ENCODE measurements at regions not wholly inside any gene's neighbourhood (a gene's known extent, or its start where the extent isn't known, plus 50 kb on each side); places are given as distances from the start of the nearest gene placed in this dataset.

DNA sequence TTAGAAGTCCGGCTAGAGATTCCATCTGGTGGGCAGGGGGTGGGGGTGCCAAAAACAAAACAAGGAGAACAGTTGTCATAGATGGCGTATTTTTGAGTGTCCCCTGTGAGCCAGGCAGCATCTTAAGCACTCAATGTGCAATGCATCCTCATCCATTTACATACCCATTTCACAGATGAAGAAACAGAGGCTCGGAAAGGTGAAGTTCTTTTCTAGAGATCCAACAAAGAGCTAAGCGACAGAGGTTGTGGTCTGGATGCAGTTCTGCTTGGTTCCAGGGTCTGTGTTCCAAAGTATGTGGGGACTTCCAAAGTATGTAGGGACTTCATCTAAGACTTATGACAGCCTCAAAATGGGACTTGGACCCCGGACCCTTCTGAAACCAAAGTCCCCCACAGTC, 277.8 kb downstream of the MN1 start:
- TF ChIP-seq, protein P1, sequence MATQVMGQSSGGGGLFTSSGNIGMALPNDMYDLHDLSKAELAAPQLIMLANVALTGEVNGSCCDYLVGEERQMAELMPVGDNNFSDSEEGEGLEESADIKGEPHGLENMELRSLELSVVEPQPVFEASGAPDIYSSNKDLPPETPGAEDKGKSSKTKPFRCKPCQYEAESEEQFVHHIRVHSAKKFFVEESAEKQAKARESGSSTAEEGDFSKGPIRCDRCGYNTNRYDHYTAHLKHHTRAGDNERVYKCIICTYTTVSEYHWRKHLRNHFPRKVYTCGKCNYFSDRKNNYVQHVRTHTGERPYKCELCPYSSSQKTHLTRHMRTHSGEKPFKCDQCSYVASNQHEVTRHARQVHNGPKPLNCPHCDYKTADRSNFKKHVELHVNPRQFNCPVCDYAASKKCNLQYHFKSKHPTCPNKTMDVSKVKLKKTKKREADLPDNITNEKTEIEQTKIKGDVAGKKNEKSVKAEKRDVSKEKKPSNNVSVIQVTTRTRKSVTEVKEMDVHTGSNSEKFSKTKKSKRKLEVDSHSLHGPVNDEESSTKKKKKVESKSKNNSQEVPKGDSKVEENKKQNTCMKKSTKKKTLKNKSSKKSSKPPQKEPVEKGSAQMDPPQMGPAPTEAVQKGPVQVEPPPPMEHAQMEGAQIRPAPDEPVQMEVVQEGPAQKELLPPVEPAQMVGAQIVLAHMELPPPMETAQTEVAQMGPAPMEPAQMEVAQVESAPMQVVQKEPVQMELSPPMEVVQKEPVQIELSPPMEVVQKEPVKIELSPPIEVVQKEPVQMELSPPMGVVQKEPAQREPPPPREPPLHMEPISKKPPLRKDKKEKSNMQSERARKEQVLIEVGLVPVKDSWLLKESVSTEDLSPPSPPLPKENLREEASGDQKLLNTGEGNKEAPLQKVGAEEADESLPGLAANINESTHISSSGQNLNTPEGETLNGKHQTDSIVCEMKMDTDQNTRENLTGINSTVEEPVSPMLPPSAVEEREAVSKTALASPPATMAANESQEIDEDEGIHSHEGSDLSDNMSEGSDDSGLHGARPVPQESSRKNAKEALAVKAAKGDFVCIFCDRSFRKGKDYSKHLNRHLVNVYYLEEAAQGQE (IDR thresholded peaks at IDR 0.05; ENCODE audit: insufficient read depth in 1 of 2, low read depth in 2 of 2, low read length in 2 of 2): no peak
- TF ChIP-seq POLR2AphosphoS5 (IDR thresholded peaks at IDR 0.05; ENCODE audit: low read depth, low read length) (no peak), SIN3A (IDR thresholded peaks at IDR 0.05; ENCODE audit: borderline replicate concordance, insufficient read depth, low read length) (no peak), TAF1 (IDR thresholded peaks at IDR 0.05; ENCODE audit: borderline replicate concordance, insufficient read depth, low read length) (no peak), FOXP2 (optimal IDR thresholded peaks at IDR 0.05; ENCODE audit: borderline replicate concordance, extremely low read depth, extremely low read length, insufficient read depth) (no peak)

DNA sequence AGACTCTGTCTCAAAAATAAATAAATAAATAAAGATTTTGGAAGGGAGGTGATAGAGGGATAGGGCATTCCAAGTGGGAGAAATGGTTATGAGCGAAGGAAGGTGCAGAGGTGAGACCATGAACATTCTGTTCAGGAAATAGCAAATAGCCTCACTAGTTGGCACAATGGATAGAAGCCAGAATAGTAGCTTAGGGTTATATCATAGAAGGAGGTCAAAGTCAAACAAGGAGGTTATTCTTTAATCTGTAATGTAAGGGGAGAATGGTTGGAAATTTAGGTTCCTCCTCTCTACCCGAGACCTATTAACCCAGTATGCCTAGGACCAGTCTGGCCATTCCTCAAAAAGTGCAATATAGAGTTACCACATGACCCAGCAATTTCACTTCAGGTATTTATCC, 275.8 kb downstream of the MN1 start:
- TF ChIP-seq TAF1 (IDR thresholded peaks at IDR 0.05; ENCODE audit: borderline replicate concordance, insufficient read depth, low read length): no peak
- TF ChIP-seq FOXP2 (optimal IDR thresholded peaks at IDR 0.05; ENCODE audit: borderline replicate concordance, extremely low read depth, extremely low read length, insufficient read depth): no peak
- no peak for TF ChIP-seq POLR2AphosphoS5 (IDR thresholded peaks at IDR 0.05; ENCODE audit: low read depth, low read length)
- TF ChIP-seq, protein P1 (IDR thresholded peaks at IDR 0.05; ENCODE audit: insufficient read depth in 1 of 2, low read depth in 2 of 2, low read length in 2 of 2): no peak
- TF ChIP-seq SIN3A (IDR thresholded peaks at IDR 0.05; ENCODE audit: borderline replicate concordance, insufficient read depth, low read length): no peak

GRCh38 chr22:27526901-27527300, 274.7 kb downstream of the MN1 start:
- TF ChIP-seq SIN3A (IDR thresholded peaks at IDR 0.05; ENCODE audit: borderline replicate concordance, insufficient read depth, low read length) (no peak), TAF1 (IDR thresholded peaks at IDR 0.05; ENCODE audit: borderline replicate concordance, insufficient read depth, low read length) (no peak), FOXP2 (optimal IDR thresholded peaks at IDR 0.05; ENCODE audit: borderline replicate concordance, extremely low read depth, extremely low read length, insufficient read depth) (no peak), POLR2AphosphoS5 (IDR thresholded peaks at IDR 0.05; ENCODE audit: low read depth, low read length) (no peak)
- TF ChIP-seq, protein P1 (IDR thresholded peaks at IDR 0.05; ENCODE audit: insufficient read depth in 1 of 2, low read depth in 2 of 2, low read length in 2 of 2): no peak

DNA sequence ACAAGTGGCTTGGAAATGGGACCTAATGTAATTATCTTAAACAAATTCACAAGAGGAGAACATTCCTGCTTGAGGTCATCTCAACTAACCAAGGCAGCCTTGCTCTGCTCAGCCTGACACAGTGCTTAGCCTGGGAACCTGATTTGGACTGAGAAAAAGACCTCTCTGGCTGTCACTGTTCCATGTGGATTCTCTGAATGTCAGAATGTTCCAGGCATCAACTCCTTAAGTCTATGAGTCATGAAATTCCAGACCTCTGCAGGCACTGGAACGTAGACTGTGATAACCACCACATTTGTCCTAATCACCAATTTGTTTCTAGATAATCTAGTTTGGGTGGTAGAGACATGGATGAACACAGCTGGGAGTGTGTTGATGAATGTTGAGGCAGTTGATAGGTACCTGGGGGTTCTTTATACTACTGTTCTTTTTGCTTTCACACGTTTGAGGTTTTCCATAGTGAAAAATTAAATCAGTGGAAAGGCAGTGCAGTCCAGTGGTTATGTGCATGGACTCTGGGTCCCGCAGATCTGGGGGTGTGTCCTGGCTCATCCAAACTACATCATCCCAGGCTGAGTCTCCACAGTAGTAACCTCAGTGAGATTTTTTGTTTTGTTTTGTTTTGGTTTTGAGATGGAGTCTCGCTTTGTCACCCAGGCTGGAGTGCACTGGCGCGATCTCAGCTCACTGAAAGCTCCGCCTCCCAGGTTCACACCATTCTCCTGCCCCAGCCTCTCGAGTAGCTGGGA, 269.6 kb downstream of the MN1 start:
- TF ChIP-seq TAF1 (IDR thresholded peaks at IDR 0.05; ENCODE audit: borderline replicate concordance, insufficient read depth, low read length) (no peak), SIN3A (IDR thresholded peaks at IDR 0.05; ENCODE audit: borderline replicate concordance, insufficient read depth, low read length) (no peak), POLR2AphosphoS5 (IDR thresholded peaks at IDR 0.05; ENCODE audit: low read depth, low read length) (no peak), FOXP2 (optimal IDR thresholded peaks at IDR 0.05; ENCODE audit: borderline replicate concordance, extremely low read depth, extremely low read length, insufficient read depth) (no peak)
- TF ChIP-seq, protein P1 (IDR thresholded peaks at IDR 0.05; ENCODE audit: insufficient read depth in 1 of 2, low read depth in 2 of 2, low read length in 2 of 2): no peak

Measured in PFSK-1 (cell line).